SU-DHL-6 (cell line): ENCODE measurements at regions not wholly inside any gene's neighbourhood (a gene's known extent, or its start where the extent isn't known, plus 50 kb on each side); places are given as distances from the start of the nearest gene placed in this dataset.

Experiments
- H2AFZ ChIP-seq: fragments of 200-600 bp; sonication (generic); 2 replicates; pipeline ENCODE4 v1.6.1; 2014; ENCODE audit warnings: low read depth, mild to moderate bottlenecking, moderate library complexity, mixed read lengths, antibody characterized with exemption, low read length; ENCODE audit not compliant: severe bottlenecking
- H3F3A ChIP-seq: fragments of 200-600 bp; shearing (Covaris generic); 2 replicates; pipeline ENCODE4 v1.6.0; 2016; ENCODE audit warnings: antibody characterized with exemption, mild to moderate bottlenecking; ENCODE audit not compliant: insufficient read depth
- H3K27ac ChIP-seq: fragments of 200-600 bp; sonication (generic); 2 replicates; pipeline ENCODE4 v1.5.1; 2016; ENCODE audit warnings: low read depth, mild to moderate bottlenecking, low read length, moderate library complexity, mixed read lengths
- H3K27me3 ChIP-seq: fragments of 200-600 bp; sonication (generic), shearing (Covaris generic); 2 replicates; pipeline ENCODE4 v1.6.0; 2014; ENCODE audit warnings: mild to moderate bottlenecking, low read length
- H3K36me3 ChIP-seq: fragments of 200-600 bp; sonication (generic); 2 replicates; pipeline ENCODE4 v1.6.1; 2014; ENCODE audit warnings: mild to moderate bottlenecking, low read length, mixed read lengths
- H3K4me2 ChIP-seq: fragments of 300-600, 200-600 bp; shearing (Covaris generic), sonication (generic); 2 replicates; pipeline ENCODE4 v1.6.0; 2014; ENCODE audit warnings: low read length, low read depth, mild to moderate bottlenecking; ENCODE audit not compliant: poor library complexity, severe bottlenecking
- H3K4me3 ChIP-seq: fragments of 200-600 bp; sonication (generic); 2 replicates; pipeline ENCODE4 v1.5.1; 2014; ENCODE audit warnings: antibody characterized with exemption, low read length, mild to moderate bottlenecking, mixed read lengths; ENCODE audit not compliant: insufficient read depth, poor library complexity, severe bottlenecking
- H3K79me2 ChIP-seq: fragments of 200-600 bp; sonication (generic); 2 replicates; pipeline ENCODE4 v1.6.1; 2014; ENCODE audit warnings: mild to moderate bottlenecking, low read length, moderate library complexity; ENCODE audit not compliant: insufficient read depth
- H3K9ac ChIP-seq: fragments of 200-600 bp; sonication (generic); 2 replicates; pipeline ENCODE4 v1.7.0; 2014; ENCODE audit warnings: mild to moderate bottlenecking, low read length
- H3K9me2 ChIP-seq: fragments of 200-600 bp; sonication (generic); replicated peaks from 2 replicates; pipeline ENCODE4 v1.6.1; 2014; ENCODE audit warnings: low read length; ENCODE audit not compliant: insufficient read depth
- H3K9me3 ChIP-seq: fragments of 200-600 bp; sonication (generic); 2 replicates; pipeline ENCODE4 v1.6.1; 2014; ENCODE audit warnings: low read length, mixed read lengths; ENCODE audit not compliant: insufficient read depth
- H4K20me1 ChIP-seq: fragments of 200-600 bp; sonication (generic); 2 replicates; pipeline ENCODE4 v1.6.1; 2014; ENCODE audit warnings: low read depth, mild to moderate bottlenecking, antibody characterized with exemption, low read length, moderate library complexity, mixed read lengths
- EZH2phosphoT487 ChIP-seq: fragments of 200-600 bp; sonication (generic), shearing (Covaris generic); conservative IDR thresholded peaks from 2 replicates; pipeline ENCODE4 v1.6.1; 2018; ENCODE audit warnings: mild to moderate bottlenecking, antibody characterized with exemption, low read length, moderate library complexity, mixed read lengths
- TF ChIP-seq, protein P1 (sequence below): fragments of 200-600 bp; sonication (generic); IDR thresholded peaks from one replicate; pipeline ENCODE4 v1.5.1; 2017; ENCODE audit warnings: antibody characterized with exemption, mild to moderate bottlenecking, low read length, moderate library complexity; ENCODE audit not compliant: insufficient read depth, poor library complexity, severe bottlenecking

DNA sequence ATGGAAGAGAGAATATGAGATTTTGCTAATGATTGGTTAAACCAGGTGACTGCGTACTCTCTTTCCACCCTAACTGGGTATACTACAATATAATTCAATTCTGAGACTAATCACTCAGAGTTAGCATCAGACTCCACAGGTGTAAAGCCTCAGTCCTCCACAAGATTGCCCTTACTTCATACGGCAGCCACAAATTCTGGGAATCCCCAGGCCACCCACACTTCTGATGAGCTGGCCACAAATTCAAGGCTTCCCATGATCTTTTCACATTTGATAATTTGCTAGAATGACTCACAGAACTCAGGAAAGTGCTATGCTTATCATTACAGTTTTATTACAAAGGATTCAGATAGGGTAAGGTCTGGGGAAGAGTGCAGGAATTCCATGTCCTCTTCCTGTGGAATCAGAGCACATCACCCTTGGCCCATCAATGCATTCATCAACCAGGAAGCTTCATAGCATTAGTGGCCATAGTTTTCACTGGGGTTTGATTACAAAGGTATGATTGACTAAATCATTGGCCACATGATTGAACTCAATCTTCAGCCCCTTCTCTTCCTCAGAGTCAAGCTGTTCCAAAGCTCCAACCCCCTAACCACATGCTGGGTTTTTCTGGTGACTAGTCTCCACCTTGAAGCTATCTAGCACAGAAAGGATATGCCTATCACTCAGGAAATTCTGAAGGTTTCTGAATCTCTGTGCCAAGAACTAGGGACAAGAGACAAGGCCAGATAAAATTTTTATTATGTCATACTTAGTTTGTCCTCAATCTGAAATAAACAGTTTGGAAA lies 131.7 kb downstream of the HHIPL2 start:
- TF ChIP-seq, protein P1, sequence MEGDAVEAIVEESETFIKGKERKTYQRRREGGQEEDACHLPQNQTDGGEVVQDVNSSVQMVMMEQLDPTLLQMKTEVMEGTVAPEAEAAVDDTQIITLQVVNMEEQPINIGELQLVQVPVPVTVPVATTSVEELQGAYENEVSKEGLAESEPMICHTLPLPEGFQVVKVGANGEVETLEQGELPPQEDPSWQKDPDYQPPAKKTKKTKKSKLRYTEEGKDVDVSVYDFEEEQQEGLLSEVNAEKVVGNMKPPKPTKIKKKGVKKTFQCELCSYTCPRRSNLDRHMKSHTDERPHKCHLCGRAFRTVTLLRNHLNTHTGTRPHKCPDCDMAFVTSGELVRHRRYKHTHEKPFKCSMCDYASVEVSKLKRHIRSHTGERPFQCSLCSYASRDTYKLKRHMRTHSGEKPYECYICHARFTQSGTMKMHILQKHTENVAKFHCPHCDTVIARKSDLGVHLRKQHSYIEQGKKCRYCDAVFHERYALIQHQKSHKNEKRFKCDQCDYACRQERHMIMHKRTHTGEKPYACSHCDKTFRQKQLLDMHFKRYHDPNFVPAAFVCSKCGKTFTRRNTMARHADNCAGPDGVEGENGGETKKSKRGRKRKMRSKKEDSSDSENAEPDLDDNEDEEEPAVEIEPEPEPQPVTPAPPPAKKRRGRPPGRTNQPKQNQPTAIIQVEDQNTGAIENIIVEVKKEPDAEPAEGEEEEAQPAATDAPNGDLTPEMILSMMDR: no peak
- no peak for TF ChIP-seq EZH2phosphoT487
- H3K79me2 ChIP-seq: no peaks in the 10 kb centered on the region
- no peaks in the 10 kb centered on the region for H3K36me3 ChIP-seq
- H2AFZ ChIP-seq: no peak overlapping the region
- no peak overlapping the region for H3K4me3 ChIP-seq
- H3F3A ChIP-seq: no peaks in the 10 kb centered on the region
- no peaks in the 10 kb centered on the region for H3K9me3 ChIP-seq
- H3K9me2 ChIP-seq: no peaks in the 10 kb centered on the region
- no peak overlapping the region for H3K9ac ChIP-seq
- no peak overlapping the region for H3K4me2 ChIP-seq
- H3K27ac ChIP-seq: no peak overlapping the region
- H4K20me1 ChIP-seq: no peaks in the 10 kb centered on the region
- H3K27me3 ChIP-seq: no peaks in the 10 kb centered on the region

DNA sequence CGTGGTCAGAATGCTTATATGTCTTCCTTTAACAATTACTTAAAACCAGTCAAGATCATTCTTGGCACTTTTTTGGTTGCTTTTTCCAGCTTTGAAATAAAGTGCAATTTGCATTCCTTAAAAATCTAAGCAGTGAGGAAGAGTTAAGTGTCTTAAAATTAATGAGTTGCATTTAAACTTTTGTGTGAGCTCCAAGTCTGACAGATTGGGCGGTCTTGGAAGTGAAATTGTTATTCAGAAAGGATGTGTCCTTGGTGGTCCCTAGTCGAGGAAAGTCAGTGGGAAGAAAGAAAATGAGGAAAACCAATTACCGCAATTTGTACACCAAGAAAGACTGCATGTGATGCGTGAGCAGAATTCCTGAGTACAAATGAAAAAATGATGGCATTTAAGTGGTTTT lies 132.5 kb downstream of the HHIPL2 start:
- Histone ChIP-seq H3K4me3 (no peak overlapping the region), H3K9me2 (no peaks in the 10 kb centered on the region), H3K9ac (no peak overlapping the region), H4K20me1 (no peaks in the 10 kb centered on the region), H3K27me3 (no peaks in the 10 kb centered on the region), H3K9me3 (no peaks in the 10 kb centered on the region), H3K27ac (no peak overlapping the region), H3K79me2 (no peaks in the 10 kb centered on the region), H3F3A (no peaks in the 10 kb centered on the region), H3K4me2 (no peak overlapping the region), H2AFZ (no peak overlapping the region), H3K36me3 (no peaks in the 10 kb centered on the region)
- TF ChIP-seq, protein P1: no peak

DNA sequence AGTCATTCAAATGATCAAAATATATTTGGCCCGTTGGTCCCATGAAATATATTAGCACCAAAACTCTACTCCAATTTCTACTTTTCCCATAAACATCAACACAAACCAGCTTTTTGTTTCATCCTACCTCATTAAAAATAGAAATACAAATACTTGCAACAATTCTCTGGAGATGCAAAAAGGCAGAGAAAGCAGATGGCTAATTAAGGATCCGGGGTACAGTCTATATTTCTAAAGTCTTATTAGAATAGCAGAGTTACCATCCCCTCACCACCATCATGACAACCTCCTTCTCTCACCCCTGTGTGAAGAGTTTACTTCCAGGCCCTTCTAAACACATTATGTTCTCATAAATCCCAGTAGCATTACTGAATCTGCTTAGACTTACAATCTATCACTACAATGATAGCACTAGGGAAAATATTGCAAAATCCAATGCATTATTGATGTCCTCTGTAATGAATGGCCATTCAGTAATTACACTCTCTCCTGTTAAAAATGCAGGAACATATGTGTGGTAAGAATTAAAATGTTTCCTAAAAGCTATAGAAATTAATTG lies 133.8 kb downstream of the HHIPL2 start:
- H3K36me3 ChIP-seq: no peaks in the 10 kb centered on the region
- no peaks in the 10 kb centered on the region for H3K9me2 ChIP-seq
- H3K27ac ChIP-seq: no peak overlapping the region
- no peak overlapping the region for H3K9ac ChIP-seq
- H3F3A ChIP-seq: no peaks in the 10 kb centered on the region
- TF ChIP-seq EZH2phosphoT487: no peak
- TF ChIP-seq, protein P1: no peak
- H3K9me3 ChIP-seq: no peaks in the 10 kb centered on the region
- H3K4me3 ChIP-seq: no peak overlapping the region
- no peaks in the 10 kb centered on the region for H3K79me2 ChIP-seq
- H2AFZ ChIP-seq: no peak overlapping the region
- H3K4me2 ChIP-seq: no peak overlapping the region
- H3K27me3 ChIP-seq: no peaks in the 10 kb centered on the region
- H4K20me1 ChIP-seq: no peaks in the 10 kb centered on the region
